ENCODE measurements at regions not wholly inside any gene's neighbourhood (a gene's known extent, or its start where the extent isn't known, plus 50 kb on each side); places are given as distances from the start of the nearest gene placed in this dataset.

- intact Hi-C loops (cut with micrococcal nuclease), result no loop called here
- no peak overlapping the region for H3K4me3 Mint-ChIP-seq
- no peaks in the 10 kb centered on the region for H3K9me3 Mint-ChIP-seq
- H3K4me1 Mint-ChIP-seq (ENCODE audit: low read depth), result peaks cover 3% of the 10 kb centered on the region
- H3K36me3 Mint-ChIP-seq (ENCODE audit: low read depth), result no peaks in the 10 kb centered on the region
- peaks cover 3% of the 10 kb centered on the region for H3K27me3 Mint-ChIP-seq (ENCODE audit: low read depth)
- DNase-seq, result no peak
- CTCF ChIA-PET, result no interaction called here
- no peak overlapping the region for H3K27ac Mint-ChIP-seq
These were observed 88.2 kb downstream of the FAM43A start for GRCh38 chr3:194773771-194774455.

GRCh38 chr3:194775266-194775665 is 89.6 kb downstream of the FAM43A start:
- H3K27ac Mint-ChIP-seq, result no peak overlapping the region
- H3K4me3 Mint-ChIP-seq, result no peak overlapping the region
- H3K36me3 Mint-ChIP-seq (ENCODE audit: low read depth), result no peaks in the 10 kb centered on the region
- H3K4me1 Mint-ChIP-seq (ENCODE audit: low read depth), result no peaks in the 10 kb centered on the region
- intact Hi-C loops (cut with micrococcal nuclease), result no loop called here
- no peaks in the 10 kb centered on the region for H3K9me3 Mint-ChIP-seq
- CTCF ChIA-PET, result no interaction called here
- no peak for DNase-seq
- peaks cover 4% of the 10 kb centered on the region for H3K27me3 Mint-ChIP-seq (ENCODE audit: low read depth)

- DNase-seq, result no peak
- CTCF ChIA-PET, result no interaction called here
- Mint-ChIP-seq H3K27me3 (ENCODE audit: low read depth) (peaks cover 4% of the 10 kb centered on the region), H3K9me3 (no peaks in the 10 kb centered on the region), H3K4me3 (no peak overlapping the region), H3K4me1 (ENCODE audit: low read depth) (no peaks in the 10 kb centered on the region), H3K36me3 (ENCODE audit: low read depth) (no peaks in the 10 kb centered on the region), H3K27ac (no peak overlapping the region)
- intact Hi-C loops (cut with micrococcal nuclease), result no loop called here
These were observed 90.0 kb downstream of the FAM43A start for GRCh38 chr3:194775731-194776130.

- Mint-ChIP-seq H3K27ac (no peak overlapping the region), H3K9me3 (no peaks in the 10 kb centered on the region), H3K27me3 (ENCODE audit: low read depth) (peaks cover 6% of the 10 kb centered on the region), H3K36me3 (ENCODE audit: low read depth) (no peaks in the 10 kb centered on the region), H3K4me1 (ENCODE audit: low read depth) (no peaks in the 10 kb centered on the region), H3K4me3 (no peak overlapping the region)
- CTCF ChIA-PET, result interaction anchor here (0.9 kb wide), 1 partner anchor 9 kb away, joined by 3 read pairs; no protein-coding TSS in a partner anchor
- no peak for DNase-seq
- intact Hi-C loops (cut with micrococcal nuclease), result no loop called here
These were observed 92.0 kb downstream of the FAM43A start for GRCh38 chr3:194777729-194778128.

GRCh38 chr3:194779729-194780224 is 94.1 kb downstream of the FAM43A start:
- Mint-ChIP-seq H3K4me1 (ENCODE audit: low read depth) (no peaks in the 10 kb centered on the region), H3K36me3 (ENCODE audit: low read depth) (no peaks in the 10 kb centered on the region), H3K4me3 (no peak overlapping the region), H3K27me3 (ENCODE audit: low read depth) (peaks cover 6% of the 10 kb centered on the region), H3K9me3 (no peaks in the 10 kb centered on the region), H3K27ac (no peak overlapping the region)
- CTCF ChIA-PET, result interaction anchor here (0.8 kb wide), 1 partner anchor 64 kb away, joined by 3 read pairs; no protein-coding TSS in a partner anchor
- no peak for DNase-seq
- intact Hi-C loops (cut with micrococcal nuclease), result no loop called here

GRCh38 chr3:194780706-194781105 is 95.0 kb downstream of the FAM43A start:
- Mint-ChIP-seq H3K4me1 (ENCODE audit: low read depth) (no peaks in the 10 kb centered on the region), H3K4me3 (no peak overlapping the region), H3K9me3 (no peaks in the 10 kb centered on the region), H3K36me3 (ENCODE audit: low read depth) (no peaks in the 10 kb centered on the region), H3K27me3 (ENCODE audit: low read depth) (peaks cover 6% of the 10 kb centered on the region), H3K27ac (no peak overlapping the region)
- DNase-seq, result no peak
- intact Hi-C loops (cut with micrococcal nuclease), result no loop called here
- CTCF ChIA-PET, result interaction anchor here (0.8 kb wide), 1 partner anchor 63 kb away, joined by 3 read pairs; no protein-coding TSS in a partner anchor

GRCh38 chr3:194781617-194782016 is 95.9 kb downstream of the FAM43A start:
- Mint-ChIP-seq H3K27me3 (ENCODE audit: low read depth) (peaks cover 6% of the 10 kb centered on the region), H3K36me3 (ENCODE audit: low read depth) (no peaks in the 10 kb centered on the region), H3K9me3 (no peaks in the 10 kb centered on the region), H3K4me3 (no peak overlapping the region), H3K27ac (no peak overlapping the region), H3K4me1 (ENCODE audit: low read depth) (no peaks in the 10 kb centered on the region)
- intact Hi-C loops (cut with micrococcal nuclease), result no loop called here
- no peak for DNase-seq
- CTCF ChIA-PET, result no interaction called here

- CTCF ChIA-PET, result interaction anchor here (0.8 kb wide), 1 partner anchor 100 kb away, joined by 3 read pairs; no protein-coding TSS in a partner anchor
- Mint-ChIP-seq H3K9me3 (no peaks in the 10 kb centered on the region), H3K27ac (no peak overlapping the region), H3K36me3 (ENCODE audit: low read depth) (no peaks in the 10 kb centered on the region), H3K4me1 (ENCODE audit: low read depth) (no peaks in the 10 kb centered on the region), H3K27me3 (ENCODE audit: low read depth) (peaks cover 5% of the 10 kb centered on the region), H3K4me3 (no peak overlapping the region)
- no peak for DNase-seq
- intact Hi-C loops (cut with micrococcal nuclease), result no loop called here
These were observed 97.2 kb downstream of the FAM43A start for GRCh38 chr3:194782698-194783404.

- CTCF ChIA-PET, result interaction anchor here (0.6 to 0.8 kb wide), 2 partner anchors 201 to 608 kb away, joined by 3 read pairs; no protein-coding TSS in a partner anchor
- peaks cover 2% of the 10 kb centered on the region for H3K27me3 Mint-ChIP-seq (ENCODE audit: low read depth)
- H3K4me3 Mint-ChIP-seq, result no peak overlapping the region
- no peak overlapping the region for H3K27ac Mint-ChIP-seq
- no peaks in the 10 kb centered on the region for H3K4me1 Mint-ChIP-seq (ENCODE audit: low read depth)
- intact Hi-C loops (cut with micrococcal nuclease), result no loop called here
- no peaks in the 10 kb centered on the region for H3K36me3 Mint-ChIP-seq (ENCODE audit: low read depth)
- no peak for DNase-seq
- no peaks in the 10 kb centered on the region for H3K9me3 Mint-ChIP-seq
These were observed 98.7 kb downstream of the FAM43A start for GRCh38 chr3:194784361-194784760.

- Mint-ChIP-seq H3K9me3 (no peaks in the 10 kb centered on the region), H3K4me3 (no peak overlapping the region), H3K27ac (no peak overlapping the region), H3K27me3 (ENCODE audit: low read depth) (peaks cover 2% of the 10 kb centered on the region), H3K4me1 (ENCODE audit: low read depth) (no peaks in the 10 kb centered on the region), H3K36me3 (ENCODE audit: low read depth) (no peaks in the 10 kb centered on the region)
- CTCF ChIA-PET, result interaction anchor here (0.8 kb wide), 1 partner anchor 200 kb away, joined by 3 read pairs; no protein-coding TSS in a partner anchor
- no peak for DNase-seq
- intact Hi-C loops (cut with micrococcal nuclease), result no loop called here
These were observed 99.6 kb downstream of the FAM43A start for GRCh38 chr3:194785315-194785714.

- H3K9me3 Mint-ChIP-seq, result no peaks in the 10 kb centered on the region
- no peaks in the 10 kb centered on the region for H3K4me1 Mint-ChIP-seq (ENCODE audit: low read depth)
- DNase-seq, result no peak
- H3K27ac Mint-ChIP-seq, result no peak overlapping the region
- no peak overlapping the region for H3K4me3 Mint-ChIP-seq
- intact Hi-C loops (cut with micrococcal nuclease), result no loop called here
- H3K36me3 Mint-ChIP-seq (ENCODE audit: low read depth), result no peaks in the 10 kb centered on the region
- CTCF ChIA-PET, result no interaction called here
- H3K27me3 Mint-ChIP-seq (ENCODE audit: low read depth), result no peaks in the 10 kb centered on the region
These were observed 101.4 kb downstream of the FAM43A start for GRCh38 chr3:194787072-194787471.

GRCh38 chr3:194787650-194788049 is 102.0 kb downstream of the FAM43A start:
- Mint-ChIP-seq H3K27ac (no peak overlapping the region), H3K27me3 (ENCODE audit: low read depth) (no peaks in the 10 kb centered on the region), H3K9me3 (no peaks in the 10 kb centered on the region), H3K36me3 (ENCODE audit: low read depth) (no peaks in the 10 kb centered on the region), H3K4me3 (no peak overlapping the region), H3K4me1 (ENCODE audit: low read depth) (no peaks in the 10 kb centered on the region)
- CTCF ChIA-PET, result interaction anchor here (0.6 kb wide), 1 partner anchor 1793 kb away, joined by 5 read pairs; no protein-coding TSS in a partner anchor
- intact Hi-C loops (cut with micrococcal nuclease), result no loop called here
- no peak for DNase-seq
